GM06990 (cell line): ENCODE measurements at regions not wholly inside any gene's neighbourhood (a gene's known extent, or its start where the extent isn't known, plus 50 kb on each side); places are given as distances from the start of the nearest gene placed in this dataset.
"Not testable (repeated sequence)": the region's sequence is repeated elsewhere in the genome, so short reads cannot be mapped to it uniquely, and the experiment has no call there.

Experiments used
- DNase-seq: peaks from one replicate; pipeline ENCODE4 v3.0.0-alpha.2; 2011; ENCODE audit not compliant: insufficient read length; ENCODE audit errors: extremely low read depth
- H3K27me3 ChIP-seq: replicated peaks from 2 replicates; pipeline ENCODE4 v1.6.0; 2011; ENCODE audit warnings: low read length; ENCODE audit not compliant: control insufficient read depth, insufficient read depth
- H3K36me3 ChIP-seq: 2 replicates; pipeline ENCODE4 v1.5.1; 2011; ENCODE audit warnings: low read length; ENCODE audit not compliant: control insufficient read depth, insufficient read depth
- H3K4me3 ChIP-seq: replicated peaks from 2 replicates; pipeline ENCODE4 v1.5.1; 2011; ENCODE audit warnings: low read depth, mild to moderate bottlenecking, control low read depth, low read length
- CTCF ChIP-seq: IDR thresholded peaks from 2 replicates; pipeline ENCODE4 v1.5.1; 2011; ENCODE audit warnings: low read length, control low read depth, mild to moderate bottlenecking, inconsistent platforms; ENCODE audit not compliant: insufficient read depth, poor library complexity, severe bottlenecking

GRCh38 chrX:146041741-146042140 is 224.1 kb downstream of the SLITRK2 start:
- H3K27me3 ChIP-seq = no peaks in the 10 kb centered on the region
- H3K36me3 ChIP-seq = no peaks in the 10 kb centered on the region
- no peak overlapping the region for H3K4me3 ChIP-seq
- no peak for TF ChIP-seq CTCF
- DNase-seq = no peak

GRCh38 chrX:146046011-146046715 is 228.5 kb downstream of the SLITRK2 start:
- not testable (repeated sequence) for H3K4me3 ChIP-seq, DNase-seq, H3K27me3 ChIP-seq, H3K36me3 ChIP-seq

GRCh38 chrX:146049568-146049967 is 231.9 kb downstream of the SLITRK2 start:
- not testable (repeated sequence) for DNase-seq, H3K27me3 ChIP-seq, H3K36me3 ChIP-seq, H3K4me3 ChIP-seq

- no peak for TF ChIP-seq CTCF
- Histone ChIP-seq H3K4me3 (no peak overlapping the region), H3K36me3 (no peaks in the 10 kb centered on the region), H3K27me3 (no peaks in the 10 kb centered on the region)
- no peak for DNase-seq
Observed at GRCh38 chrX:146054311-146054710, 236.7 kb downstream of the SLITRK2 start.

- H3K4me3 ChIP-seq = no peak overlapping the region
- H3K36me3 ChIP-seq = no peaks in the 10 kb centered on the region
- TF ChIP-seq CTCF = no peak
- no peaks in the 10 kb centered on the region for H3K27me3 ChIP-seq
- no peak for DNase-seq
Observed at GRCh38 chrX:146055733-146056132, 238.1 kb downstream of the SLITRK2 start.

- DNase-seq = no peak
- TF ChIP-seq CTCF = no peak
Observed at GRCh38 chrX:146056511-146057081, 239.0 kb downstream of the SLITRK2 start.

More at GRCh38 chrX:146056511-146057081, 239.0 kb downstream of the SLITRK2 start:
- H3K36me3 ChIP-seq = no peaks in the 10 kb centered on the region
- H3K27me3 ChIP-seq = no peaks in the 10 kb centered on the region
- H3K4me3 ChIP-seq = no peak overlapping the region
